A549 (cell line): ENCODE measurements at regions not wholly inside any gene's neighbourhood (a gene's known extent, or its start where the extent isn't known, plus 50 kb on each side); places are given as distances from the start of the nearest gene placed in this dataset.

Experiments
- CHD4 ChIP-seq: fragments of 200-600 bp; sonication (generic); IDR thresholded peaks from 2 replicates; pipeline ENCODE4 v1.6.1; 2016; ENCODE audit warnings: antibody characterized with exemption, mild to moderate bottlenecking, borderline replicate concordance
- CTCF ChIP-seq: fragments of >200 bp; sonication (Bioruptor Twin); formaldehyde crosslinking; IDR thresholded peaks from 3 replicates; pipeline ENCODE4 v1.5.1; 2016
- EHMT2 ChIP-seq: fragments of 200-600 bp; sonication (generic); IDR thresholded peaks from 2 replicates; pipeline ENCODE4 v1.6.1; 2016; ENCODE audit warnings: antibody characterized with exemption, low read depth, mild to moderate bottlenecking, moderate library complexity
- EP300 ChIP-seq, 2 experiments: fragments of >200 bp; sonication (Bioruptor Twin); formaldehyde crosslinking; IDR thresholded peaks; 2 replicates in 1 of 2; 3 replicates in 1 of 2; pipeline ENCODE4 v1.6.1; 2016 to 2017
- HDAC2 ChIP-seq: fragments of 200-600 bp; sonication (generic); IDR thresholded peaks from 2 replicates; pipeline ENCODE4 v1.6.1; 2016
- MAFK ChIP-seq: fragments of 450-650 bp; IDR thresholded peaks from 2 replicates; pipeline ENCODE4 v1.6.1; 2014; ENCODE audit not compliant: partially characterized antibody
- POLR2A ChIP-seq: IDR thresholded peaks from 2 replicates; pipeline ENCODE4 v1.6.1; 2012; ENCODE audit warnings: mild to moderate bottlenecking, low read length
- RFX5 ChIP-seq: fragments of 450-650 bp; IDR thresholded peaks from 2 replicates; pipeline ENCODE4 v1.7.1; 2014; ENCODE audit warnings: antibody characterized with exemption, mild to moderate bottlenecking, moderate library complexity
- TF ChIP-seq, protein P1 (sequence below): fragments of 250-450 bp; sonication (Bioruptor Pico); IDR thresholded peaks from 2 replicates; pipeline ENCODE4 v1.5.0; 2021; ENCODE audit warnings: mild to moderate bottlenecking, moderate library complexity, borderline replicate concordance

GRCh38 chr9:8085986-8086385, 286.4 kb upstream of the DMAC1 start:
- TF ChIP-seq CTCF (no peak), CHD4 (no peak), MAFK (no peak), RFX5 (no peak), HDAC2 (no peak), EHMT2 (no peak), EP300 (IDR thresholded peaks at IDR 0.05) (no peak), POLR2A (no peak)
- TF ChIP-seq, protein P1, sequence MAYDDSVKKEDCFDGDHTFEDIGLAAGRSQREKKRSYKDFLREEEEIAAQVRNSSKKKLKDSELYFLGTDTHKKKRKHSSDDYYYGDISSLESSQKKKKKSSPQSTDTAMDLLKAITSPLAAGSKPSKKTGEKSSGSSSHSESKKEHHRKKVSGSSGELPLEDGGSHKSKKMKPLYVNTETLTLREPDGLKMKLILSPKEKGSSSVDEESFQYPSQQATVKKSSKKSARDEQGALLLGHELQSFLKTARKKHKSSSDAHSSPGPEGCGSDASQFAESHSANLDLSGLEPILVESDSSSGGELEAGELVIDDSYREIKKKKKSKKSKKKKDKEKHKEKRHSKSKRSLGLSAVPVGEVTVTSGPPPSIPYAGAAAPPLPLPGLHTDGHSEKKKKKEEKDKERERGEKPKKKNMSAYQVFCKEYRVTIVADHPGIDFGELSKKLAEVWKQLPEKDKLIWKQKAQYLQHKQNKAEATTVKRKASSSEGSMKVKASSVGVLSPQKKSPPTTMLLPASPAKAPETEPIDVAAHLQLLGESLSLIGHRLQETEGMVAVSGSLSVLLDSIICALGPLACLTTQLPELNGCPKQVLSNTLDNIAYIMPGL (CRISPR knock-in tag) = no peak
